Large intestine (tissue), 3 donors: ENCODE measurements at regions not wholly inside any gene's neighbourhood (a gene's known extent, or its start where the extent isn't known, plus 50 kb on each side); places are given as distances from the start of the nearest gene placed in this dataset.

Experiments used
- DNase-seq, 2 donors: peaks; one replicate each; pipeline versions ENCODE4 v3.0.0 to v3.0.0-alpha.2; 2013
- H3K27ac ChIP-seq: one replicate; pipeline ENCODE4 v1.5.1; 2013; ENCODE audit warnings: low read length
- H3K27me3 ChIP-seq: 2 replicates; pipeline ENCODE4 v1.6.1; 2013; ENCODE audit warnings: low read length; ENCODE audit not compliant: control insufficient read depth, insufficient read depth
- H3K36me3 ChIP-seq: 2 replicates; pipeline ENCODE4 v1.6.1; 2013; ENCODE audit warnings: low read length; ENCODE audit not compliant: control insufficient read depth, insufficient read depth
- H3K4me1 ChIP-seq: one replicate; pipeline ENCODE4 v1.6.1; 2013; ENCODE audit warnings: low read length; ENCODE audit not compliant: control insufficient read depth, insufficient read depth
- H3K4me3 ChIP-seq: one replicate; pipeline ENCODE4 v1.5.1; 2013; ENCODE audit warnings: low read length
- H3K9me3 ChIP-seq: one replicate; pipeline ENCODE4 v1.6.1; 2013; ENCODE audit warnings: mild to moderate bottlenecking, low read depth, low read length, moderate library complexity; ENCODE audit not compliant: control insufficient read depth
- WGBS: methylation state at CpG from one replicate; pipeline ENCODE4 v1.1.5; 2013; ENCODE audit warnings: low lambda C conversion rate; ENCODE audit not compliant: insufficient coverage; 5-methylcytosine and 5-hydroxymethylcytosine counted together

GRCh38 chr5:103840600-103840999 lies 278.0 kb upstream of the NUDT12 start:
- no CpG with 5 or more reads among the region's 1 CpG for WGBS
- Histone ChIP-seq H3K4me1 (no peaks in the 10 kb centered on the region), H3K27me3 (no peaks in the 10 kb centered on the region), H3K27ac (no peak overlapping the region), H3K36me3 (no peaks in the 10 kb centered on the region), H3K4me3 (no peak overlapping the region), H3K9me3 (no peaks in the 10 kb centered on the region)
- DNase-seq, result no peak

- no peak overlapping the region for H3K27ac ChIP-seq
- no peaks in the 10 kb centered on the region for H3K4me1 ChIP-seq
- no peaks in the 10 kb centered on the region for H3K36me3 ChIP-seq
- DNase-seq, result no peak
- WGBS, result no CpG with 5 or more reads among the region's 1 CpG
- no peaks in the 10 kb centered on the region for H3K9me3 ChIP-seq
- H3K27me3 ChIP-seq, result no peaks in the 10 kb centered on the region
- no peak overlapping the region for H3K4me3 ChIP-seq
These were observed 271.6 kb upstream of the NUDT12 start for GRCh38 chr5:103834216-103834615.

GRCh38 chr5:103829585-103829984 lies 267.0 kb upstream of the NUDT12 start:
- no peaks in the 10 kb centered on the region for H3K9me3 ChIP-seq
- H3K36me3 ChIP-seq, result no peaks in the 10 kb centered on the region
- H3K27ac ChIP-seq, result no peak overlapping the region
- no peak overlapping the region for H3K4me3 ChIP-seq
- no peaks in the 10 kb centered on the region for H3K27me3 ChIP-seq
- 47% methylated on average over 2 of the region's 7 CpGs for WGBS
- DNase-seq, result no peak
- H3K4me1 ChIP-seq, result no peaks in the 10 kb centered on the region

- no peaks in the 10 kb centered on the region for H3K36me3 ChIP-seq
- no peaks in the 10 kb centered on the region for H3K27me3 ChIP-seq
- no peak overlapping the region for H3K27ac ChIP-seq
- no peaks in the 10 kb centered on the region for H3K9me3 ChIP-seq
- no peak overlapping the region for H3K4me3 ChIP-seq
- no CpG with 5 or more reads among the region's 4 CpGs for WGBS
- no peak for DNase-seq
- no peaks in the 10 kb centered on the region for H3K4me1 ChIP-seq
These were observed 265.4 kb upstream of the NUDT12 start for GRCh38 chr5:103827976-103828375.

GRCh38 chr5:103821361-103821760 lies 258.8 kb upstream of the NUDT12 start:
- no CpG with 5 or more reads among the region's 5 CpGs for WGBS
- Histone ChIP-seq H3K27me3 (no peaks in the 10 kb centered on the region), H3K36me3 (no peaks in the 10 kb centered on the region), H3K9me3 (no peaks in the 10 kb centered on the region), H3K4me3 (no peak overlapping the region), H3K4me1 (no peaks in the 10 kb centered on the region), H3K27ac (no peak overlapping the region)
- DNase-seq, result no peak

- WGBS, result 18% methylated on average over 2 of the region's 3 CpGs
These were observed 246.0 kb upstream of the NUDT12 start for GRCh38 chr5:103808464-103809106.

GRCh38 chr5:103804711-103805110 lies 242.1 kb upstream of the NUDT12 start:
- no peak for DNase-seq
- Histone ChIP-seq H3K27me3 (no peaks in the 10 kb centered on the region), H3K9me3 (no peaks in the 10 kb centered on the region), H3K36me3 (no peaks in the 10 kb centered on the region), H3K27ac (no peak overlapping the region), H3K4me1 (no peaks in the 10 kb centered on the region), H3K4me3 (no peak overlapping the region)
- WGBS, result no CpG with 5 or more reads among the region's 2 CpGs

More at GRCh38 chr5:103808464-103809106, 246.0 kb upstream of the NUDT12 start:
- no peak overlapping the region for H3K4me3 ChIP-seq
- H3K9me3 ChIP-seq, result no peaks in the 10 kb centered on the region
- no peaks in the 10 kb centered on the region for H3K27me3 ChIP-seq
- no peaks in the 10 kb centered on the region for H3K4me1 ChIP-seq
- H3K36me3 ChIP-seq, result no peaks in the 10 kb centered on the region
- H3K27ac ChIP-seq, result no peak overlapping the region
- peak; percentile 19 to 27 for DNase-seq

GRCh38 chr5:103801681-103802080 lies 239.1 kb upstream of the NUDT12 start:
- no peaks in the 10 kb centered on the region for H3K4me1 ChIP-seq
- H3K9me3 ChIP-seq, result no peaks in the 10 kb centered on the region
- no peak overlapping the region for H3K27ac ChIP-seq
- H3K27me3 ChIP-seq, result no peaks in the 10 kb centered on the region
- DNase-seq, result no peak
- WGBS, result no CpG with 5 or more reads among the region's 1 CpG
- H3K36me3 ChIP-seq, result no peaks in the 10 kb centered on the region
- no peak overlapping the region for H3K4me3 ChIP-seq

- Histone ChIP-seq H3K9me3 (no peaks in the 10 kb centered on the region), H3K27ac (no peak overlapping the region), H3K4me1 (no peaks in the 10 kb centered on the region), H3K4me3 (no peak overlapping the region), H3K27me3 (no peaks in the 10 kb centered on the region), H3K36me3 (no peaks in the 10 kb centered on the region)
- no peak for DNase-seq
- WGBS, result 100% methylated on average over 1 of the region's 2 CpGs
These were observed 238.3 kb upstream of the NUDT12 start for GRCh38 chr5:103800741-103801495.

- Histone ChIP-seq H3K4me3 (no peak overlapping the region), H3K27ac (no peak overlapping the region), H3K4me1 (no peaks in the 10 kb centered on the region), H3K27me3 (no peaks in the 10 kb centered on the region), H3K9me3 (no peaks in the 10 kb centered on the region), H3K36me3 (no peaks in the 10 kb centered on the region)
- DNase-seq, result no peak
These were observed 231.1 kb upstream of the NUDT12 start for GRCh38 chr5:103793595-103794182.
